A673 (cell line): ENCODE measurements at regions not wholly inside any gene's neighbourhood (a gene's known extent, or its start where the extent isn't known, plus 50 kb on each side); places are given as distances from the start of the nearest gene placed in this dataset.

Experiments
- CTCF ChIP-seq: fragments of 300-800, 200-600 bp; sonication (generic); conservative IDR thresholded peaks from 2 replicates; pipeline ENCODE4 v1.5.1; 2017; ENCODE audit warnings: low read depth, mild to moderate bottlenecking, antibody characterized with exemption, low read length, moderate library complexity, mixed read lengths
- EZH2 ChIP-seq: fragments of 200-600 bp; sonication (generic); IDR thresholded peaks from 2 replicates; pipeline ENCODE4 v1.6.1; 2017; ENCODE audit warnings: borderline replicate concordance, low read depth, mild to moderate bottlenecking, mixed read lengths, antibody characterized with exemption, low read length; ENCODE audit not compliant: poor library complexity, severe bottlenecking

- TF ChIP-seq CTCF (no peak), EZH2 (no peak)
Measured at GRCh38 chr12:125372085-125372484, 306.9 kb downstream of the AACS start.
